ENCODE measurements at regions not wholly inside any gene's neighbourhood (a gene's known extent, or its start where the extent isn't known, plus 50 kb on each side); places are given as distances from the start of the nearest gene placed in this dataset.

GRCh38 chr3:195008816-195009215 is 262.1 kb downstream of the XXYLT1 start:
- intact Hi-C loops (cut with DNase I): loop anchor here (10.0 kb wide), 2 partner anchors 96 to 246 kb away; no protein-coding TSS in a partner anchor
- Histone ChIP-seq H3K9me3 (no peaks in the 10 kb centered on the region), H3K27ac (no peak overlapping the region), H3K36me3 (no peaks in the 10 kb centered on the region), H3K4me1 (peaks cover 18 to 24% of the 10 kb centered on the region in 2 donors), H3K27me3 (no peaks in the 10 kb centered on the region), H3K4me3 (replicated peaks in 1 of 3) (no peak overlapping the region)
- 66 to 74% methylated on average over 6 of the region's 6 CpGs for WGBS, 2 donors
- DNase-seq: peak in 1 of 2 donors; percentile 39
- TF ChIP-seq, protein P1, sequence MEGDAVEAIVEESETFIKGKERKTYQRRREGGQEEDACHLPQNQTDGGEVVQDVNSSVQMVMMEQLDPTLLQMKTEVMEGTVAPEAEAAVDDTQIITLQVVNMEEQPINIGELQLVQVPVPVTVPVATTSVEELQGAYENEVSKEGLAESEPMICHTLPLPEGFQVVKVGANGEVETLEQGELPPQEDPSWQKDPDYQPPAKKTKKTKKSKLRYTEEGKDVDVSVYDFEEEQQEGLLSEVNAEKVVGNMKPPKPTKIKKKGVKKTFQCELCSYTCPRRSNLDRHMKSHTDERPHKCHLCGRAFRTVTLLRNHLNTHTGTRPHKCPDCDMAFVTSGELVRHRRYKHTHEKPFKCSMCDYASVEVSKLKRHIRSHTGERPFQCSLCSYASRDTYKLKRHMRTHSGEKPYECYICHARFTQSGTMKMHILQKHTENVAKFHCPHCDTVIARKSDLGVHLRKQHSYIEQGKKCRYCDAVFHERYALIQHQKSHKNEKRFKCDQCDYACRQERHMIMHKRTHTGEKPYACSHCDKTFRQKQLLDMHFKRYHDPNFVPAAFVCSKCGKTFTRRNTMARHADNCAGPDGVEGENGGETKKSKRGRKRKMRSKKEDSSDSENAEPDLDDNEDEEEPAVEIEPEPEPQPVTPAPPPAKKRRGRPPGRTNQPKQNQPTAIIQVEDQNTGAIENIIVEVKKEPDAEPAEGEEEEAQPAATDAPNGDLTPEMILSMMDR (IDR thresholded peaks at IDR 0.05): no peak
- no peak for TF ChIP-seq POLR2A (IDR thresholded peaks at IDR 0.05)

- no peaks in the 10 kb centered on the region for H3K27me3 ChIP-seq
- no peak overlapping the region for H3K4me3 ChIP-seq (replicated peaks in 1 of 3)
- 87 to 97% methylated on average over 9 of the region's 9 CpGs for WGBS, 2 donors
- intact Hi-C loops (cut with DNase I): loop anchor here (10.0 kb wide), 2 partner anchors 95 to 245 kb away; no protein-coding TSS in a partner anchor
- H3K4me1 ChIP-seq: peaks cover 18 to 24% of the 10 kb centered on the region in 2 donors
- H3K27ac ChIP-seq: no peak overlapping the region
- DNase-seq: no peak
- no peaks in the 10 kb centered on the region for H3K9me3 ChIP-seq
- H3K36me3 ChIP-seq: no peaks in the 10 kb centered on the region
- no peak for TF ChIP-seq POLR2A (IDR thresholded peaks at IDR 0.05)
- TF ChIP-seq, protein P1 (IDR thresholded peaks at IDR 0.05): no peak
Measured at GRCh38 chr3:195009616-195010015, 261.3 kb downstream of the XXYLT1 start.

- intact Hi-C loops (cut with DNase I): no loop called here
- peaks cover 18 to 24% of the 10 kb centered on the region in 2 donors for H3K4me1 ChIP-seq
- no peaks in the 10 kb centered on the region for H3K27me3 ChIP-seq
- H3K9me3 ChIP-seq: no peaks in the 10 kb centered on the region
- H3K27ac ChIP-seq: no peak overlapping the region
- WGBS, 2 donors: 88 to 91% methylated on average over 9 to 10 of the region's 10 CpGs
- H3K36me3 ChIP-seq: no peaks in the 10 kb centered on the region
- TF ChIP-seq, protein P1 (IDR thresholded peaks at IDR 0.05): no peak
- TF ChIP-seq POLR2A (IDR thresholded peaks at IDR 0.05): no peak
- no peak for DNase-seq
- H3K4me3 ChIP-seq (replicated peaks in 1 of 3): no peak overlapping the region
Measured at GRCh38 chr3:195010551-195011100, 260.3 kb downstream of the XXYLT1 start.

DNA sequence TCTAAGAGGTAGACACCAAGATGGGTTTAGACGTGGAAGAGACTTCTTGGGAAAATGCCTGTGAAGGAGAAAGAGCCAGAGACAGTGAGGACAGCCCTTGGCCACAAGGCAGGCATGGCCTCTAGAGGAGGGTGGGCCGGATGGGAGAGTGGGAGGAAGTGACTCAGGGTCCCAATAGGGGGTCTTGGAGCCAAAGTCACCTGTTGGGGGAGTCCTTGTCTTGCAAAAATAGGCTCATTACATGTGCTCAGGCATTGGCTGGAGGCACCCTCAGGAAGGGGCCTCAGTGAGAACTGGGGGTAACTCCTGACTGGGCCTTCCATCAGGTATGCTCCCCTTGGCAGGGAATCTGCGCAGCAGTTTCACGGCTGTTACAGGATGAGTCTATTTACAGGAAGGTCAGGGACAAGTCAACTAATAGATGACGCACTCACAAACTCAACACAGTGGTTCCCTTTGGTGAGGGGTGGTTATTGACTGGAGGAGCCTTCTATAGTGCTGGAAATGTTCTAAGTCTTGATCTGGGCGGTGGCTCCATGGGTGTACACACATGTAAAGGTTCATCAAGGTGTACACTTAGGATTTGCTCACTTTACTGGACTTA is 259.6 kb downstream of the XXYLT1 start:
- Histone ChIP-seq H3K4me1 (peaks cover 14 to 18% of the 10 kb centered on the region in 2 donors), H3K4me3 (replicated peaks in 1 of 3) (no peak overlapping the region), H3K27ac (no peak overlapping the region), H3K9me3 (no peaks in the 10 kb centered on the region), H3K27me3 (no peaks in the 10 kb centered on the region), H3K36me3 (no peaks in the 10 kb centered on the region)
- no peak for DNase-seq
- 83 to 87% methylated on average over 6 of the region's 6 CpGs for WGBS, 2 donors
- TF ChIP-seq, protein P1 (IDR thresholded peaks at IDR 0.05): no peak
- intact Hi-C loops (cut with DNase I): no loop called here

DNA sequence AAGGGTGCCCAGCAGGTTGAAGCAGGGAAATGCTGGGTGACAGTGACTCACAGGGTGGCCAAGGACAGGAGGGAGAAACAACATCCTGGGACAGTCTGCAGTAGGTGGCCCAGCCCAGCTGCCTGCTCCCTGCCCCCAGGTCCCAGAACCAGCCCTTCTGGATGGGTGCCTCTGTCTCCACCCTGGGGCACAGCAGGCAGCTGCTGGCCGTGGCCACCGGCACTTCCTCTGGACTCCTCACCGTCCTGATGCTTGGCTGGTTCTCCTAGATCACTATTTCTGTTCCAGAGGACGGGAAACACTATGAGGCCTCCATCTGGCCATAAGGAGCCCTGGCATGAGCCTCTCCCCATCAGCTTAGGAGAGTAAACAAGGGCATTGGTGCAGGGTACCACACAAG is 258.9 kb downstream of the XXYLT1 start:
- TF ChIP-seq, protein P1 (IDR thresholded peaks at IDR 0.05): no peak
- no peak for TF ChIP-seq POLR2A (IDR thresholded peaks at IDR 0.05)
- intact Hi-C loops (cut with DNase I): no loop called here
- WGBS, 2 donors: 88 to 100% methylated on average over 1 to 3 of the region's 4 CpGs
- Histone ChIP-seq H3K4me3 (replicated peaks in 1 of 3) (no peak overlapping the region), H3K4me1 (peaks cover 6 to 11% of the 10 kb centered on the region in 2 donors), H3K36me3 (no peaks in the 10 kb centered on the region), H3K27me3 (no peaks in the 10 kb centered on the region), H3K9me3 (no peaks in the 10 kb centered on the region), H3K27ac (no peak overlapping the region)
- DNase-seq: no peak

Measured in thyroid gland (tissue), 4 donors.